BJ (cell line): ENCODE measurements at regions not wholly inside any gene's neighbourhood (a gene's known extent, or its start where the extent isn't known, plus 50 kb on each side); places are given as distances from the start of the nearest gene placed in this dataset.

Source experiments
- CTCF ChIA-PET: fragments of 350-600 bp; formaldehyde crosslinking; extraction: SDS; loops from one replicate; lab custom pipeline; 2021; ENCODE audit warnings: antibody characterized with exemption, inconsistent platforms; lab: Yijun Ruan, JAX
- POLR2A ChIA-PET: fragments of 300-600 bp; sonication (Branson Sonifier 250); formaldehyde crosslinking; extraction: SDS; loops from one replicate; lab custom pipeline; 2021; ENCODE audit warnings: antibody characterized with exemption; lab: Charles Lee
- DNase-seq: peaks from one replicate; pipeline ENCODE4 v3.0.0-alpha.2; 2011; ENCODE audit warnings: low read depth
- H3K27me3 ChIP-seq: 2 replicates; pipeline ENCODE4 v1.6.0; 2011; ENCODE audit warnings: low read length; ENCODE audit not compliant: control insufficient read depth, insufficient read depth
- H3K36me3 ChIP-seq: 2 replicates; pipeline ENCODE4 v1.5.1; 2011; ENCODE audit warnings: low read length; ENCODE audit not compliant: control insufficient read depth, insufficient read depth
- H3K4me3 ChIP-seq: 2 replicates; pipeline ENCODE4 v1.5.1; 2011; ENCODE audit warnings: low read depth, mild to moderate bottlenecking, control low read depth, low read length
- TF ChIP-seq, protein P1 (sequence below): IDR thresholded peaks from 2 replicates; pipeline ENCODE4 v1.5.1; 2011; ENCODE audit warnings: low read depth, mild to moderate bottlenecking, control low read depth, inconsistent platforms, low read length, moderate library complexity; ENCODE audit not compliant: insufficient read depth

DNA sequence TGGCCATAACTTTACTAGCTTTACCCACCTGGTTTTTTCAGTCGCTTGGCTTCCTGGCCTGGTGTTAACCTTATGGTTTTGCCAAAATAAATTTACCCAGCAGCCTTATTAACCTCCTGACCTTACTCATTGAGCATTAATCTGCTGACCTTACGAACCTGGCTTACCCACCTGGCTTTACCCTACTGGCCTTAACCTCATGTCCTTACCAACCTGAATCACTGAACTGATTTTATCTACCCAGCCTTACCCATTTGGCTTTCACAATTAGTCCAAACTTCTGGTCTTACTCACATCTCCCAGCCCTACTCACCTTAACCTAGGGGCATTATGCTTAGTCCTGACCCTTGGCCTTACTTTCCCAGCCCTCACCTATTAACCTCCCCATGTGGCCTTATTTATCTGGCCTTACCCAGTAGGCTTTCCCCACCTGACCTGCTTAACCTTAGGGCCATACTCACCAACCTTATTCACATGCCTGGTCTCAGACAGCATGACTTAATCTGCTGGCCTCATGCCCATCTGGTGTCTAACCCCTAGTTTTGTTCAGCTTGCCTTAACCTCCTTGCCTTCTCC lies 93.4 kb downstream of the IL12A start:
- Histone ChIP-seq H3K4me3 (no peak overlapping the region), H3K27me3 (no peaks in the 10 kb centered on the region), H3K36me3 (no peaks in the 10 kb centered on the region)
- DNase-seq = no peak
- TF ChIP-seq, protein P1, sequence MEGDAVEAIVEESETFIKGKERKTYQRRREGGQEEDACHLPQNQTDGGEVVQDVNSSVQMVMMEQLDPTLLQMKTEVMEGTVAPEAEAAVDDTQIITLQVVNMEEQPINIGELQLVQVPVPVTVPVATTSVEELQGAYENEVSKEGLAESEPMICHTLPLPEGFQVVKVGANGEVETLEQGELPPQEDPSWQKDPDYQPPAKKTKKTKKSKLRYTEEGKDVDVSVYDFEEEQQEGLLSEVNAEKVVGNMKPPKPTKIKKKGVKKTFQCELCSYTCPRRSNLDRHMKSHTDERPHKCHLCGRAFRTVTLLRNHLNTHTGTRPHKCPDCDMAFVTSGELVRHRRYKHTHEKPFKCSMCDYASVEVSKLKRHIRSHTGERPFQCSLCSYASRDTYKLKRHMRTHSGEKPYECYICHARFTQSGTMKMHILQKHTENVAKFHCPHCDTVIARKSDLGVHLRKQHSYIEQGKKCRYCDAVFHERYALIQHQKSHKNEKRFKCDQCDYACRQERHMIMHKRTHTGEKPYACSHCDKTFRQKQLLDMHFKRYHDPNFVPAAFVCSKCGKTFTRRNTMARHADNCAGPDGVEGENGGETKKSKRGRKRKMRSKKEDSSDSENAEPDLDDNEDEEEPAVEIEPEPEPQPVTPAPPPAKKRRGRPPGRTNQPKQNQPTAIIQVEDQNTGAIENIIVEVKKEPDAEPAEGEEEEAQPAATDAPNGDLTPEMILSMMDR = no peak
- ChIA-PET CTCF (no interaction called here), POLR2A (no interaction called here)

DNA sequence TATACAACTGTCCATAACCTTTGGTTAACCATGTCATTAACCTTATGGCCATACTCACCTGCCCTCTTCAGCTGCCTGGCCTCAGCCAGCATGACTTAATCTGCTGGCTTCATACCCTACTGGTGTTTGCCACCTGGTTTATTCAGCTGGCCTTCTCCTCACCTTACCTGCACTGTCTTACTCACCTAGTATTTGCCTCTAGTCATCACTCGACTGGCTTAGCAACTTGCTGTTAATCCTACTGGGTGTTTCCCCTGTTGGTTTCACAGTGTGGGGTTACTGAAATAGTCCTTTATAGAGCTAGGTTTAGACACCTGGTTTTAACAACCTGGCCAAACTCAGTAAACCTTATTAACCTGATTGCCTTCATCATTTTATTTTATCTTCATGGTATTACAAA lies 96.4 kb downstream of the IL12A start:
- Histone ChIP-seq H3K4me3 (no peak overlapping the region), H3K27me3 (no peaks in the 10 kb centered on the region), H3K36me3 (no peaks in the 10 kb centered on the region)
- TF ChIP-seq, protein P1 = no peak
- POLR2A ChIA-PET = no interaction called here
- CTCF ChIA-PET = interaction anchor here (1.1 to 1.4 kb wide), 2 partner anchors 13 to 39 kb away, joined by 3 to 5 read pairs; no protein-coding TSS in a partner anchor
- DNase-seq = no peak

DNA sequence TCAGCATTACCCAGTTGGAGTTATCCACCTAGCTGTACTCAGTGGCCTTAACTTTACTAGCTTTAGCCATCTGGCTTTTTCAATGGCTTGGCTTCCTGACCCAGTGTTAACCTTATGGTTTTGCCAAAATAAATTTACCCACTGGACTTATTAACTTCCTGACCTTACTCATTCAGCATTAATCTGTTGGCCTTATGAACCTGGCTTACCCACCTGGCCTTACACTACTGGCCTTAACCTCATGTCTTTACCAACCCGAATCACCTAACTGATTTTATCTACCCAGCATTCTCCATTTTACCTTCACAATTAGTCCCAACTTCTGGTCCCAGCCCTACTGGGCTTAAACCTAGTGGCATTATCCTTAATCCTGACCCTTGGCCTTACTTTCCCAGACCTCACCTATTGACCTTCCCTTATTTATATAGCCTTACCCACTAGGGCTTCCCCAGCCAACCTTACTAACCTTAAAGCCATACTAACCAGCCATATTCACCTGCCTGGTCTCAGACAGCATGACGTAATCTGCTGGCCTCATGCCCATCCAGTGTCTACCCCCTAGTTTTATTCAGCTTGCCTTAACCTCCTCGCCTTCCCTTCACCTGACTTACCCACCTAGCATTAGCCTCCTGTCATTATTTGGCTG lies 100.0 kb downstream of the IL12A start:
- no peaks in the 10 kb centered on the region for H3K27me3 ChIP-seq
- ChIA-PET POLR2A (no interaction called here), CTCF (interaction anchor here (0.6 to 1.0 kb wide), 2 partner anchors 26 to 56 kb away, joined by 3 read pairs; no protein-coding TSS in a partner anchor)

DNA sequence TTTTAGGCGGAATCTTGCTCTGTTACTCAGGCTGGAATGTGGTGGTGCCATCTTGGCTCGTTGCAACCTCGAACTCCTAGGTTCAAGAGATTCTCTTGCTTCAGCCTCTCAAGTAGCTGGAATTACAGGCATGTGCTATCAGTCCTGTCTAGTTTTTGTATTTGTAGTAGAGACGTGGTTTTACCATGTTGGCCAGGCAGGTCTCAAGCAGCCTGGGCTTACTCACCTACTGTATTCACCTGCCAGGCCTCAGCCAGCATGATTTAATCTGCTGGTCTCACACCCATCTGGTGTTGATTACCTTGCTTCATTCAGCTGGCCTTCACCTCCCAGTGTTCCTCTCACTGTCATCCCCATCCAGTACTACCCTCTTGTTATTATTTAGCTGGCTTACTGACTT lies 102.0 kb downstream of the IL12A start:
- ChIA-PET POLR2A (no interaction called here), CTCF (interaction anchor here (1.2 kb wide), 1 partner anchor 15 kb away, joined by 3 read pairs; no protein-coding TSS in a partner anchor)
- no peaks in the 10 kb centered on the region for H3K27me3 ChIP-seq
- TF ChIP-seq, protein P1 = no peak
- no peak overlapping the region for H3K4me3 ChIP-seq
- H3K36me3 ChIP-seq = no peaks in the 10 kb centered on the region
- DNase-seq = no peak

More for the DNA sequence above, 100.0 kb downstream of the IL12A start:
- DNase-seq = no peak
- TF ChIP-seq, protein P1 = no peak
- no peaks in the 10 kb centered on the region for H3K36me3 ChIP-seq
- H3K4me3 ChIP-seq = no peak overlapping the region

DNA sequence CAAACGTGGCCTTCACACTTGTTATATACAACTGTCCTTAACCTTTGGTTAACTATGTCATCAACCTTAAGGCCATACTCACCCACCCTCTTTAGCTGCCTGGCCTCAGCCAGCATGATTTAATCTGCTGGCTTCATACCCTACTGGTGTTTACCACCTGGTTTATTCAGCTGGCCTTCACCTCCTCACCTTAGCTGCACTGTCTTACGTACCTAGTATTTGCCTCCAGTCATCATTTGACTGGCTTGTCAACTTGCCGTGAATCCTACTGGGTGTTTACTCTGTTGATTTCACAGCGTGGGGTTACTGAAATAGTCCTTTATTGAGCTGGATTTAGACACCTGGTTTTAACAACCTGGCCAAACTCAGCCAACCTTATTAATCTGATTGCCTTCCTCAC lies 102.8 kb downstream of the IL12A start:
- POLR2A ChIA-PET = no interaction called here
- no peaks in the 10 kb centered on the region for H3K36me3 ChIP-seq
- TF ChIP-seq, protein P1 = no peak
- no peaks in the 10 kb centered on the region for H3K27me3 ChIP-seq
- H3K4me3 ChIP-seq = no peak overlapping the region
- no peak for DNase-seq
- CTCF ChIA-PET = interaction anchor here (1.2 kb wide), 1 partner anchor 15 kb away, joined by 3 read pairs; no protein-coding TSS in a partner anchor
